ENCODE measurements at regions not wholly inside any gene's neighbourhood (a gene's known extent, or its start where the extent isn't known, plus 50 kb on each side); places are given as distances from the start of the nearest gene placed in this dataset.
"Not testable (repeated sequence)": the region's sequence is repeated elsewhere in the genome, so short reads cannot be mapped to it uniquely, and the experiment has no call there.

GRCh38 chr5:115424446-115424845 lies 120.1 kb downstream of the FEM1C start:
- H3K36me3 Mint-ChIP-seq (ENCODE audit: low read depth): no peaks in the 10 kb centered on the region
- H3K4me1 Mint-ChIP-seq: no peaks in the 10 kb centered on the region
- no peak overlapping the region for H3K4me3 Mint-ChIP-seq
- H3K27me3 Mint-ChIP-seq (ENCODE audit: low read depth): no peaks in the 10 kb centered on the region
- H3K27ac Mint-ChIP-seq (ENCODE audit: unreplicated experiment): no peak overlapping the region
- TF ChIP-seq CTCF (conservative IDR thresholded peaks at IDR 0.05): no peak
- H3K9me3 Mint-ChIP-seq: no peaks in the 10 kb centered on the region
- DNase-seq (ENCODE audit: low read depth, low spot score): no peak

GRCh38 chr5:115424030-115424429 lies 120.5 kb downstream of the FEM1C start:
- Mint-ChIP-seq H3K9me3 (no peaks in the 10 kb centered on the region), H3K36me3 (ENCODE audit: low read depth) (no peaks in the 10 kb centered on the region), H3K4me1 (no peaks in the 10 kb centered on the region), H3K27me3 (ENCODE audit: low read depth) (no peaks in the 10 kb centered on the region), H3K27ac (ENCODE audit: unreplicated experiment) (no peak overlapping the region), H3K4me3 (no peak overlapping the region)
- TF ChIP-seq CTCF (conservative IDR thresholded peaks at IDR 0.05): no peak
- DNase-seq (ENCODE audit: low read depth, low spot score): no peak

- Mint-ChIP-seq H3K4me3 (no peak overlapping the region), H3K36me3 (ENCODE audit: low read depth) (no peaks in the 10 kb centered on the region), H3K27me3 (ENCODE audit: low read depth) (no peaks in the 10 kb centered on the region), H3K4me1 (no peaks in the 10 kb centered on the region), H3K9me3 (no peaks in the 10 kb centered on the region), H3K27ac (ENCODE audit: unreplicated experiment) (no peak overlapping the region)
- no peak for DNase-seq (ENCODE audit: low read depth, low spot score)
- no peak for TF ChIP-seq CTCF (conservative IDR thresholded peaks at IDR 0.05)
Measured at GRCh38 chr5:115423541-115423940, 121.0 kb downstream of the FEM1C start.

- Mint-ChIP-seq H3K4me3 (no peak overlapping the region), H3K27ac (ENCODE audit: unreplicated experiment) (no peak overlapping the region), H3K36me3 (ENCODE audit: low read depth) (no peaks in the 10 kb centered on the region), H3K4me1 (no peaks in the 10 kb centered on the region), H3K9me3 (no peaks in the 10 kb centered on the region), H3K27me3 (ENCODE audit: low read depth) (no peaks in the 10 kb centered on the region)
- no peak for DNase-seq (ENCODE audit: low read depth, low spot score)
- TF ChIP-seq CTCF (conservative IDR thresholded peaks at IDR 0.05): no peak
Measured at GRCh38 chr5:115423051-115423450, 121.5 kb downstream of the FEM1C start.

- not testable (repeated sequence) for H3K9me3 Mint-ChIP-seq; H3K27me3 Mint-ChIP-seq (ENCODE audit: low read depth); H3K36me3 Mint-ChIP-seq (ENCODE audit: low read depth); H3K27ac Mint-ChIP-seq (ENCODE audit: unreplicated experiment); H3K4me3 Mint-ChIP-seq; DNase-seq (ENCODE audit: low read depth, low spot score); H3K4me1 Mint-ChIP-seq
Measured at GRCh38 chr5:115420812-115421211, 123.8 kb downstream of the FEM1C start.

GRCh38 chr5:115419846-115420585 lies 123.6 kb upstream of the CCDC112 start:
- Mint-ChIP-seq H3K4me1 (peaks cover 7% of the 10 kb centered on the region), H3K27ac (ENCODE audit: unreplicated experiment) (no peak overlapping the region), H3K36me3 (ENCODE audit: low read depth) (no peaks in the 10 kb centered on the region), H3K9me3 (no peaks in the 10 kb centered on the region), H3K4me3 (no peak overlapping the region), H3K27me3 (ENCODE audit: low read depth) (no peaks in the 10 kb centered on the region)
- no peak for DNase-seq (ENCODE audit: low read depth, low spot score)
- TF ChIP-seq CTCF (conservative IDR thresholded peaks at IDR 0.05): no peak
